Thyroid gland (tissue), 4 donors: ENCODE measurements at regions not wholly inside any gene's neighbourhood (a gene's known extent, or its start where the extent isn't known, plus 50 kb on each side); places are given as distances from the start of the nearest gene placed in this dataset.
A peak's percentile ranks its signal among the peaks of the same experiment; 100 is the strongest.

Experiments used
- DNase-seq, 2 donors: peaks; one replicate each; pipeline ENCODE4 v3.0.0-alpha.2; 2019
- H3K27ac ChIP-seq, 3 donors: fragments of 200-600 bp; sonication (generic); 1 replicate in 2 of 3; 2 replicates in 1 of 3; pipeline ENCODE4 v1.5.1; 2016 to 2019; ENCODE audit warnings: mild to moderate bottlenecking in 1 of 3, moderate library complexity in 1 of 3
- H3K27me3 ChIP-seq: fragments of 200-600 bp; sonication (generic); one replicate; pipeline ENCODE4 v1.5.1; 2019
- H3K36me3 ChIP-seq, 2 donors: fragments of 200-600 bp; sonication (generic); one replicate each; pipeline ENCODE4 v1.5.1; 2016 to 2019
- H3K4me1 ChIP-seq, 2 donors: fragments of 200-600 bp; sonication (generic); one replicate each; pipeline ENCODE4 v1.5.1; 2017 to 2019
- H3K4me3 ChIP-seq, 3 donors: fragments of 200-600 bp; sonication (generic); replicated peaks in 1 of 3; 1 replicate in 2 of 3; 2 replicates in 1 of 3; pipeline ENCODE4 v1.5.1; 2016; ENCODE audit warnings: mild to moderate bottlenecking in 1 of 3
- H3K9me3 ChIP-seq: fragments of 200-600 bp; sonication (generic); one replicate; pipeline ENCODE4 v1.5.1; 2017
- POLR2A ChIP-seq, 2 donors: fragments of 450-650 bp; IDR thresholded peaks; one replicate each; pipeline ENCODE4 v1.6.1; 2017; ENCODE audit warnings: antibody characterized with exemption in 2 of 2, mild to moderate bottlenecking in 2 of 2, moderate library complexity in 1 of 2
- WGBS, 2 donors: methylation state at CpG; one replicate each; pipeline ENCODE4 v1.1.5; 2017; 5-methylcytosine and 5-hydroxymethylcytosine counted together
- intact Hi-C: fragments of 100-400 bp; cut with DNase I; formaldehyde crosslinking; loops from one replicate; pipeline ENCODE4 v1.15.1; 2023
- TF ChIP-seq, protein P1 (sequence below), 6 experiments: fragments of 200-600 bp in 3 of 6; fragments of 450-650 bp in 3 of 6; sonication (generic) in 3 of 6; IDR thresholded peaks; one replicate each; pipeline ENCODE4 v1.5.1; 2016 to 2019; ENCODE audit warnings: antibody characterized with exemption in 6 of 6, mild to moderate bottlenecking in 2 of 6, inconsistent platforms in 1 of 6, moderate library complexity in 1 of 6

DNA sequence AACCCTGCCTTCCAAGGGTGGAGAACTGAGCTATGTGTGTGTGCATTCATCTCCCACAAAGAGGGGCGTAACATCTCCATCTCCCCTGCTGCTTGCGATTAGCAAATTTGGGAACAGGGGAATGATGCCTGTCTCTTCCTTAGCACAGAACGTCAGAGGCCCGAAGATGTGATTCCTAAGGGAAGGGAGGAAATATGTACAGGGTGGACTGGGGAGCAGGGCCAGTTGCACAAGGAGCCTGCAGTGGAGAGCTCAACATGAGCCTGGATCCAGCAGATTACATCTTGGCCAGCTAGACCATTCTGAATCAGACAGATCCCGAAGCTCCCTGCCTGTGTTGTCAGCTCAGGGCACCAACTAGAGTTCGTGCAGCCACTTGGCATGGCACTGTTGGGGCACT is 118.1 kb downstream of the NGF start:
- DNase-seq, result peak in 1 of 2 donors; percentile 10
- Histone ChIP-seq H3K36me3 (no peaks in the 10 kb centered on the region), H3K4me1 (no peaks in the 10 kb centered on the region), H3K4me3 (no peak overlapping the region), H3K9me3 (no peaks in the 10 kb centered on the region), H3K27me3 (no peaks in the 10 kb centered on the region), H3K27ac (peak overlapping the region in 1 of 3 donors; percentile 18)
- 61 to 67% methylated on average over 6 of the region's 6 CpGs for WGBS, 2 donors
- TF ChIP-seq, protein P1, sequence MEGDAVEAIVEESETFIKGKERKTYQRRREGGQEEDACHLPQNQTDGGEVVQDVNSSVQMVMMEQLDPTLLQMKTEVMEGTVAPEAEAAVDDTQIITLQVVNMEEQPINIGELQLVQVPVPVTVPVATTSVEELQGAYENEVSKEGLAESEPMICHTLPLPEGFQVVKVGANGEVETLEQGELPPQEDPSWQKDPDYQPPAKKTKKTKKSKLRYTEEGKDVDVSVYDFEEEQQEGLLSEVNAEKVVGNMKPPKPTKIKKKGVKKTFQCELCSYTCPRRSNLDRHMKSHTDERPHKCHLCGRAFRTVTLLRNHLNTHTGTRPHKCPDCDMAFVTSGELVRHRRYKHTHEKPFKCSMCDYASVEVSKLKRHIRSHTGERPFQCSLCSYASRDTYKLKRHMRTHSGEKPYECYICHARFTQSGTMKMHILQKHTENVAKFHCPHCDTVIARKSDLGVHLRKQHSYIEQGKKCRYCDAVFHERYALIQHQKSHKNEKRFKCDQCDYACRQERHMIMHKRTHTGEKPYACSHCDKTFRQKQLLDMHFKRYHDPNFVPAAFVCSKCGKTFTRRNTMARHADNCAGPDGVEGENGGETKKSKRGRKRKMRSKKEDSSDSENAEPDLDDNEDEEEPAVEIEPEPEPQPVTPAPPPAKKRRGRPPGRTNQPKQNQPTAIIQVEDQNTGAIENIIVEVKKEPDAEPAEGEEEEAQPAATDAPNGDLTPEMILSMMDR (IDR thresholded peaks at IDR 0.05), result no peak
- TF ChIP-seq POLR2A (IDR thresholded peaks at IDR 0.05), result no peak
- intact Hi-C loops, result no loop called here

DNA sequence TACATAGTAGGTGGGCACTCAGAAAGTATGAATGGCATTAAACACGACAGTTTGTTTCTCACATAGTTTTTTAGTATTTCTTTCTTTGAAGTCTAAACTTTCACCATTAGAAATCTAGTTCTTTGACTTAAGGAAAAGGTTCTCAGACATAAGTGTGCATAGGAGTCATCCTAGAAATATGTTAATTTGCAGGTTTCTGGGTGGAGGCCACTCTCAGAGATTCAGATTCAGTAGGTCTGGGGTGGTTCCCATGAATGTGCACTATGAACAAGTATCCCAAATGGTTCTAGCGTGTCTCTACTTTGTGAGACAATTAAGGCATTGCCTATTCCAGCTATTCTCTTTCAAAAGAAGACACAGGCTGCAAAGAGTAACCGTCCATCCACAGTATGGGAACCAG is 119.3 kb downstream of the NGF start:
- no peaks in the 10 kb centered on the region for H3K9me3 ChIP-seq
- no peaks in the 10 kb centered on the region for H3K4me1 ChIP-seq
- intact Hi-C loops, result no loop called here
- no peak for DNase-seq
- H3K4me3 ChIP-seq, result no peak overlapping the region
- no peaks in the 10 kb centered on the region for H3K27me3 ChIP-seq
- H3K36me3 ChIP-seq, result no peaks in the 10 kb centered on the region
- H3K27ac ChIP-seq, result no peak overlapping the region
- 97 to 99% methylated on average over 3 of the region's 3 CpGs for WGBS, 2 donors
- TF ChIP-seq POLR2A (IDR thresholded peaks at IDR 0.05), result no peak
- TF ChIP-seq, protein P1 (IDR thresholded peaks at IDR 0.05), result no peak

DNA sequence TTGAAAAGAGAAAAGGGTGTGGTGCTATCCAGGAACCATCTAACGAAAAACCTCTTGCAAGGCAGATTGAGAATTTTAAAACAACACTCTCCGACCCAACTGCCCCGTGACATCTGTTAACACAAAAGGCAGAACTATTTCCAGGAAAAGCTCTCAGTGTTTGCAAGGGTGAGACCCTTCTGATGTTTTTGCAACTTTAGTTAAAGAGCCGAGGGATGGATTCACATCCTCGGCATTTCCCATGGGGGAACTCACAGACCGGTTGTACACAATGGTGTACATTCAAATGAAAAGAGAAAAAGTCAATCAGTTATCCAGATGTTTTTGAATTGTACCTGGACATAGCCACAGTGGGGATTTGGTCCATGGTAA is 120.0 kb downstream of the NGF start:
- no peaks in the 10 kb centered on the region for H3K36me3 ChIP-seq
- DNase-seq, result no peak
- TF ChIP-seq POLR2A (IDR thresholded peaks at IDR 0.05), result no peak
- TF ChIP-seq, protein P1 (IDR thresholded peaks at IDR 0.05), result no peak
- no peaks in the 10 kb centered on the region for H3K9me3 ChIP-seq
- no peaks in the 10 kb centered on the region for H3K4me1 ChIP-seq
- intact Hi-C loops, result no loop called here
- H3K27ac ChIP-seq, result no peak overlapping the region
- H3K4me3 ChIP-seq, result no peak overlapping the region
- WGBS, 2 donors, result 57 to 60% methylated on average over 6 of the region's 6 CpGs
- H3K27me3 ChIP-seq, result no peaks in the 10 kb centered on the region

DNA sequence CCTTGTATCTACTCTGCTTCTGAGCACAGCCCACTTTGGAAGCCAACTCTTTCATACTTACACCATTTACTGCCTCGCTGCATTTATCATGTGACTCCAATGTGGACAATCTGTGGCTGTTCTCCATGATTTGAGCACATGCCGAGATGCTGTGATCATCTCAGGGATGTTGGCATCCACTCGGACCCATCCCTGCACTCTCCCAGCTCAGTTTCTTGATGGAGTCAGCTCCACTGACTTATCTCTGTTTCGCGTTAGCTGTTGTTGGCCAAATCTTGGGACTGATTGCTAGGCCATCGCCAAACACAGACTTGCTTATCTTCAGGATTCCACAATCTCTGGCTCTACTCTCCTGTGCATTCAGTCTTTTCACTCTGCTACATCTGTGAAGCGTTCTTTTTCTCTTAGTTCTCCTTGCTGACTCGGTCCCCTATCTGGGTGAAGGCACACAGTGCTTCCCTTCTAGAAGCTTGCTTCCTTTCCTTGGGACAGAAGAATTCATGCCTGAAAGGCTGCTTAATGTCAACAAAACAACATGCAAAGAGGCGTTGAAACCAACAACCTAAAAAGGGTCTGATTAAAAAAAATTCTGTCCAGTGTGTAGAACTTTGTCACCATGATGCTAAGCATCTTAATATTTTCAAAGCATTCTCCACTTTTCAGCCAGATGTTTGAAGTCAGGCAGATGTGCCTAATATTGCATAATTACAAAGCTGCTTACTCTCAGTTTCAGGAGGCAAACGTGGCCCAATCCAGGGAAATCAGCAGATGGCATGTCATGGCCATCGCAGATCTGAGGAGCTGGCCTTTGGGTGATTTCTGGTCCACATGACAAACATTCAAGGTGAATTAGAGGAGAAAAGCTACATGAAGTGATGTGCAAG is 120.7 kb downstream of the NGF start:
- H3K4me3 ChIP-seq, result no peak overlapping the region
- no peaks in the 10 kb centered on the region for H3K4me1 ChIP-seq
- H3K9me3 ChIP-seq, result no peaks in the 10 kb centered on the region
- H3K27ac ChIP-seq, result no peak overlapping the region
- 75 to 79% methylated on average over 11 of the region's 11 CpGs for WGBS, 2 donors
- DNase-seq, result peak; percentile 5 to 11
- TF ChIP-seq, protein P1 (IDR thresholded peaks at IDR 0.05), result no peak
- no peak for TF ChIP-seq POLR2A (IDR thresholded peaks at IDR 0.05)
- H3K36me3 ChIP-seq, result no peaks in the 10 kb centered on the region
- intact Hi-C loops, result no loop called here
- no peaks in the 10 kb centered on the region for H3K27me3 ChIP-seq

DNA sequence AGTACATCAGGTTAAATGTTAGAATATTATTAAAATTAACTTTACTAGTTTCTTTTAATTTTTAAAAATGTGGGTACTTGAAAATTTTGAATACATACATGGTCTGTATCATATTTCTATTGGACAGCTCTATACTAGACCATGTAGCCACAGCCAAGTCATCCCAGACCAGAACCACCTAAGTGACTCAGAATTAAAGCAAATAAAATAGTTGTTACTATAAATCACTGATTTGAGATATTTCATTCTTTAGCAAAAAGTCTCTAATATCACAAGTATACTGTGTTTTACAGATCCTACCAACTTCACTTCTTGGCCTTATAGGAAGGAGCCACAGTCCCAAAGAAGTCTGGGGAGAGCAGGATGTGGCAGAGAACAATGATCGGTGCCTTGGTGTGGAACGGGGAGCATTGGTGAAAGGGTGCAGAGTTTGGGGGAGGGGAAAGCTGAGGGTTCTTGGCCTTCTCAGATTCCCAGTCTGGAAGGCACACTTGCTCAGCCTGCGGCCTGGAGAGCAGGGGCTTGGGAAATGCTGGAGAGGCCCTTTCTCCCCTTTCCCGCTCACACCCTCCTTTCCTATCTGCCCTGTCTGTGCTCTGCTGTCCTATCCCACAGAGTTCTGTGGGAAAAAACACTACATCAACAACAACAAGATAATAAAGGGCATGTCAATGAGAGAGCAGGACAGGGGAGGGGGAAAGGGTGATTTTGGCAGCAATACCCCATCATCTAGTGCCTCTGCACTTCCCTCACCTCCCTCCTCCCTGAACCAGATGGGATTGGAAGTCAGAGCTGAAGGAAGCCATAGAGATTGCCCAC is 122.1 kb downstream of the NGF start:
- H3K4me3 ChIP-seq, result no peak overlapping the region
- DNase-seq, result no peak
- no peaks in the 10 kb centered on the region for H3K27me3 ChIP-seq
- 89 to 90% methylated on average over 4 of the region's 4 CpGs for WGBS, 2 donors
- no peak overlapping the region for H3K27ac ChIP-seq
- H3K36me3 ChIP-seq, result no peaks in the 10 kb centered on the region
- no peak for TF ChIP-seq POLR2A (IDR thresholded peaks at IDR 0.05)
- TF ChIP-seq, protein P1 (IDR thresholded peaks at IDR 0.05), result no peak
- H3K9me3 ChIP-seq, result no peaks in the 10 kb centered on the region
- no peaks in the 10 kb centered on the region for H3K4me1 ChIP-seq
- intact Hi-C loops, result no loop called here
